Activated CD8-positive, alpha-beta memory T cell treated with anti-CD3 and anti-CD28 coated beads, Interleukin-2, amount 10 ng/mL, durations not matched to agents 7 days and 5 days (primary cell): ENCODE measurements at regions not wholly inside any gene's neighbourhood (a gene's known extent, or its start where the extent isn't known, plus 50 kb on each side); places are given as distances from the start of the nearest gene placed in this dataset.

ENCODE experiments used
- ATAC-seq: fragments of 150-1000 bp; cut with Tn5 transposase; one replicate; pipeline ENCODE4 v1.10.0; 2021; ENCODE audit warnings: moderate library complexity
- CTCF ChIA-PET: fragments of 350-600 bp; sonication (Branson Sonifier 250); formaldehyde crosslinking; loops from one replicate; lab custom pipeline; 2021; ENCODE audit warnings: antibody characterized with exemption; lab: Charles Lee
- DNase-seq: peaks from one replicate; pipeline ENCODE4 v3.0.0-alpha.2; 2020
- H3K27ac Mint-ChIP-seq: one replicate; pipeline ENCODE4 v1.8.0; 2021; ENCODE audit warnings: mild to moderate bottlenecking, mixed read lengths
- H3K27me3 Mint-ChIP-seq: one replicate; pipeline ENCODE4 v1.8.0; 2021; ENCODE audit warnings: mixed read lengths
- H3K36me3 Mint-ChIP-seq: one replicate; pipeline ENCODE4 v1.8.0; 2021; ENCODE audit warnings: mild to moderate bottlenecking, mixed read lengths
- H3K4me1 Mint-ChIP-seq: one replicate; pipeline ENCODE4 v1.8.0; 2021; ENCODE audit warnings: mixed read lengths
- H3K4me3 Mint-ChIP-seq: one replicate; pipeline ENCODE4 v1.8.0; 2021; ENCODE audit warnings: mild to moderate bottlenecking, moderate library complexity, mixed read lengths
- H3K9me3 Mint-ChIP-seq: one replicate; pipeline ENCODE4 v1.8.0; 2022; ENCODE audit warnings: low read depth, mixed read lengths

GRCh38 chr14:95979339-95980042, 59.7 kb upstream of the C14orf132 start:
- no peak overlapping the region for H3K27ac Mint-ChIP-seq
- ATAC-seq (no peak), DNase-seq (no peak)
- H3K36me3 Mint-ChIP-seq: no peaks in the 10 kb centered on the region
- no peak overlapping the region for H3K4me3 Mint-ChIP-seq
- no peaks in the 10 kb centered on the region for H3K9me3 Mint-ChIP-seq
- no peaks in the 10 kb centered on the region for H3K4me1 Mint-ChIP-seq
- CTCF ChIA-PET: no interaction called here
- peaks cover 14% of the 10 kb centered on the region for H3K27me3 Mint-ChIP-seq

- Mint-ChIP-seq H3K36me3 (no peaks in the 10 kb centered on the region), H3K27me3 (peaks cover 14% of the 10 kb centered on the region), H3K27ac (no peak overlapping the region), H3K4me1 (no peaks in the 10 kb centered on the region), H3K4me3 (no peak overlapping the region), H3K9me3 (no peaks in the 10 kb centered on the region)
- CTCF ChIA-PET: no interaction called here
- ATAC-seq: no peak
- DNase-seq: no peak
Measured at GRCh38 chr14:95980402-95980801, 58.8 kb upstream of the C14orf132 start.

DNA sequence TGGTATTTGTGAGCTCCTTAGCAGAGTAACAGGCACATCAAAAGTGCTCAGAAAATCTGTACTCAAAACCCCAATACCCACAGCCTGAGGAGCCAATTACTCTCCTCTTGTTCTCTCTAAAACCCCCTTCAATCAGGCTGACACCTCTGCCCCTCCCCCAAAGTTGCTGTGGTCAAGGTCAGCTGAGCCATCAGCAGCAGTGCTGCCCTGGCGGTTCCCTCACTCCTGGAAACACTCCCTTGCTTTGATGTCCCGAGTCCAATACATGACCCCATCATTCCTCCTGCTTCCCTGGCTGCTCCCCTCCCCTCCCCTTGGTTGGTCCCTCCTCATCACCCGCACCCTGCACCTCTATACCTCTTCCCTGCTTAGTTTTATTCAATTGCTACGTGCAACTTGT, 57.2 kb upstream of the C14orf132 start:
- CTCF ChIA-PET: interaction anchor here (2.1 kb wide), 1 partner anchor 9 kb away, joined by 6 read pairs; no protein-coding TSS in a partner anchor
- Mint-ChIP-seq H3K4me3 (no peak overlapping the region), H3K36me3 (no peaks in the 10 kb centered on the region), H3K27ac (no peak overlapping the region), H3K4me1 (no peaks in the 10 kb centered on the region), H3K27me3 (peaks cover 14% of the 10 kb centered on the region), H3K9me3 (no peaks in the 10 kb centered on the region)
- DNase-seq: no peak
- ATAC-seq: no peak

- no peak for ATAC-seq
- no peak for DNase-seq
- CTCF ChIA-PET: no interaction called here
Measured at GRCh38 chr14:95984206-95984605, 55.0 kb upstream of the C14orf132 start.

More at GRCh38 chr14:95984206-95984605, 55.0 kb upstream of the C14orf132 start:
- Mint-ChIP-seq H3K27me3 (peaks cover 10% of the 10 kb centered on the region), H3K27ac (no peak overlapping the region), H3K36me3 (no peaks in the 10 kb centered on the region), H3K4me1 (no peaks in the 10 kb centered on the region), H3K4me3 (no peak overlapping the region), H3K9me3 (no peaks in the 10 kb centered on the region)
